SKM-1 (cell line): ENCODE measurements at regions not wholly inside any gene's neighbourhood (a gene's known extent, or its start where the extent isn't known, plus 50 kb on each side); places are given as distances from the start of the nearest gene placed in this dataset.
A peak's percentile ranks its signal among the peaks of the same experiment; 100 is the strongest.

ENCODE experiments used
- DNase-seq: peaks from one replicate; lab custom pipeline; 2025; ENCODE audit not compliant: unreplicated experiment; lab: John Stamatoyannopoulos, UW

- no peak for DNase-seq
These were observed 382.2 kb downstream of the FUT8 start for GRCh38 chr14:65794674-65795279.

GRCh38 chr14:65798216-65798615 is 385.7 kb downstream of the FUT8 start:
- no peak for DNase-seq

GRCh38 chr14:65800694-65801093 is 388.2 kb downstream of the FUT8 start:
- DNase-seq = no peak

GRCh38 chr14:65802196-65802595 is 389.7 kb downstream of the FUT8 start:
- no peak for DNase-seq

- DNase-seq = no peak
These were observed 391.4 kb downstream of the FUT8 start for GRCh38 chr14:65803885-65804284.

- DNase-seq = no peak
These were observed 392.0 kb downstream of the FUT8 start for GRCh38 chr14:65804439-65805112.

GRCh38 chr14:65805113-65805473 is 392.6 kb downstream of the FUT8 start:
- no peak for DNase-seq

- DNase-seq = no peak
These were observed 395.9 kb downstream of the FUT8 start for GRCh38 chr14:65808390-65808789.

- no peak for DNase-seq
These were observed 397.8 kb downstream of the FUT8 start for GRCh38 chr14:65810322-65810721.

- DNase-seq = no peak
These were observed 401.3 kb downstream of the FUT8 start for GRCh38 chr14:65813760-65814384.

GRCh38 chr14:65815127-65815526 is 402.6 kb downstream of the FUT8 start:
- DNase-seq = no peak

- DNase-seq = no peak
These were observed 404.5 kb downstream of the FUT8 start for GRCh38 chr14:65817011-65817410.

GRCh38 chr14:65819569-65819968 is 407.0 kb downstream of the FUT8 start:
- no peak for DNase-seq

- no peak for DNase-seq
These were observed 408.8 kb downstream of the FUT8 start for GRCh38 chr14:65821224-65821753.

- DNase-seq = peak; percentile 2
These were observed 411.9 kb downstream of the FUT8 start for GRCh38 chr14:65824285-65824977.

GRCh38 chr14:65824978-65825299 is 412.4 kb downstream of the FUT8 start:
- DNase-seq = no peak

GRCh38 chr14:65826946-65827345 is 414.4 kb downstream of the FUT8 start:
- DNase-seq = no peak

GRCh38 chr14:65827520-65827919 is 415.0 kb downstream of the FUT8 start:
- DNase-seq = no peak

- DNase-seq = no peak
These were observed 415.9 kb downstream of the FUT8 start for GRCh38 chr14:65828396-65828795.

GRCh38 chr14:65832431-65833266 is 420.1 kb downstream of the FUT8 start:
- no peak for DNase-seq

- no peak for DNase-seq
These were observed 420.8 kb downstream of the FUT8 start for GRCh38 chr14:65833267-65833880.
